ENCODE measurements at regions not wholly inside any gene's neighbourhood (a gene's known extent, or its start where the extent isn't known, plus 50 kb on each side); places are given as distances from the start of the nearest gene placed in this dataset.

GRCh38 chr4:12270546-12270945 is 841.9 kb upstream of the HS3ST1 start:
- WGBS, 2 experiments (ENCODE audit: extremely low coverage in 2 of 2, insufficient read length in 1 of 2), result no CpG with 5 or more reads among the region's 4 CpGs
- no peak overlapping the region for H2AFZ ChIP-seq (replicated peaks; ENCODE audit: low read length, poor library complexity)
- no peak overlapping the region for H2AK9ac ChIP-seq (replicated peaks; ENCODE audit: low read depth, low read length, poor library complexity)
- H3K23ac ChIP-seq (ENCODE audit: low read depth, low read length), result no peak overlapping the region
- no peak for TF ChIP-seq MAFK (IDR thresholded peaks at IDR 0.05; ENCODE audit: low read depth, low read length)
- no peak for TF ChIP-seq CHD1 (IDR thresholded peaks at IDR 0.05; ENCODE audit: low read depth, low read length)
- TF ChIP-seq FOS (IDR thresholded peaks at IDR 0.05; ENCODE audit: low read depth, low read length), result no peak
- no peak for TF ChIP-seq ELK1 (IDR thresholded peaks at IDR 0.05; ENCODE audit: borderline replicate concordance, low read depth, low read length)
- no peak for TF ChIP-seq MAZ (IDR thresholded peaks at IDR 0.05; ENCODE audit: borderline replicate concordance, low read depth, low read length)
- H2BK120ac ChIP-seq (ENCODE audit: low read depth, low read length), result no peak overlapping the region
- H3K4me2 ChIP-seq (ENCODE audit: low read depth, low read length), result no peak overlapping the region
- CTCF ChIA-PET, result no interaction called here
- in situ Hi-C loops (cut with MboI; ENCODE audit: low sequenced_read_pairs), result no loop called here
- BruUV-seq (replicated peaks), result no TSS peak
- no peak overlapping the region for H3K56ac ChIP-seq (ENCODE audit: extremely low read depth, insufficient read depth, low read length)
- intact Hi-C loops (cut with micrococcal nuclease), result no loop called here
- H4K8ac ChIP-seq (ENCODE audit: low read depth in 2 of 2, low read length in 2 of 2), result no peak overlapping the region
- dilution Hi-C loops (cut with HindIII; ENCODE audit: low sequenced_read_pairs, unreplicated experiment), result no loop called here
- H3K27me3 ChIP-seq (ENCODE audit: control insufficient read depth, insufficient read depth, low read length), result no peaks in the 10 kb centered on the region
- DNase-seq, result no peak
- H3K4me1 ChIP-seq (ENCODE audit: control insufficient read depth, insufficient read depth, low read length), result no peaks in the 10 kb centered on the region
- POLR2A ChIA-PET (ENCODE audit: unreplicated experiment), result no interaction called here
- H4K20me1 ChIP-seq (ENCODE audit: insufficient read depth, low read length), result no peaks in the 10 kb centered on the region
- H3K18ac ChIP-seq (ENCODE audit: low read depth, low read length), result no peak overlapping the region
- H3K4me3 ChIP-seq (ENCODE audit: insufficient read depth, low read depth, low read length), result no peak overlapping the region
- H3K9me3 ChIP-seq (ENCODE audit: control insufficient read depth, insufficient read depth, low read length), result no peaks in the 10 kb centered on the region; the same call in 1 of the 2 replicates
- no peaks in the 10 kb centered on the region for H3K9me1 ChIP-seq (ENCODE audit: insufficient read depth, low read length)
- no peak overlapping the region for H2BK20ac ChIP-seq (ENCODE audit: low read depth, low read length)
- H4K91ac ChIP-seq (ENCODE audit: insufficient read depth, low read depth, low read length), result no peak overlapping the region
- no peak overlapping the region for H4K5ac ChIP-seq (ENCODE audit: low read depth, low read length)
- H3K4ac ChIP-seq (ENCODE audit: low read depth, low read length), result no peak overlapping the region
- H3K14ac ChIP-seq (replicated peaks; ENCODE audit: low read depth, low read length), result no peak overlapping the region
- H2AK5ac ChIP-seq (ENCODE audit: low read depth, low read length), result no peak overlapping the region
- H3K9ac ChIP-seq (ENCODE audit: low read depth, low read length), result no peak overlapping the region
- no peaks in the 10 kb centered on the region for H3K79me1 ChIP-seq (ENCODE audit: low read depth in 1 of 2, low read length in 2 of 2)
- no peak for ATAC-seq (ENCODE audit: low read depth)
- no peak overlapping the region for H2BK15ac ChIP-seq (ENCODE audit: low read depth, low read length)
- no peaks in the 10 kb centered on the region for H3K36me3 ChIP-seq (ENCODE audit: control insufficient read depth, insufficient read depth, low read length)
- H2BK5ac ChIP-seq (ENCODE audit: low read depth, low read length, poor library complexity, severe bottlenecking), result no peak overlapping the region
- H3K27ac ChIP-seq (ENCODE audit: insufficient read depth, low read length), result no peak overlapping the region
